GM21528 (cell line): ENCODE measurements at regions not wholly inside any gene's neighbourhood (a gene's known extent, or its start where the extent isn't known, plus 50 kb on each side); places are given as distances from the start of the nearest gene placed in this dataset.
"Not testable (repeated sequence)": the region's sequence is repeated elsewhere in the genome, so short reads cannot be mapped to it uniquely, and the experiment has no call there.

ENCODE experiments used
- ATAC-seq: cut with Tn5 transposase; IDR thresholded peaks from one replicate; pipeline ENCODE4 v1.9.1; 2021; ENCODE audit warnings: mild to moderate bottlenecking, moderate library complexity; ENCODE audit not compliant: unreplicated experiment, low FRiP score

GRCh38 chr12:77236066-77236465 lies 170.7 kb upstream of the E2F7 start:
- no peak for ATAC-seq

DNA sequence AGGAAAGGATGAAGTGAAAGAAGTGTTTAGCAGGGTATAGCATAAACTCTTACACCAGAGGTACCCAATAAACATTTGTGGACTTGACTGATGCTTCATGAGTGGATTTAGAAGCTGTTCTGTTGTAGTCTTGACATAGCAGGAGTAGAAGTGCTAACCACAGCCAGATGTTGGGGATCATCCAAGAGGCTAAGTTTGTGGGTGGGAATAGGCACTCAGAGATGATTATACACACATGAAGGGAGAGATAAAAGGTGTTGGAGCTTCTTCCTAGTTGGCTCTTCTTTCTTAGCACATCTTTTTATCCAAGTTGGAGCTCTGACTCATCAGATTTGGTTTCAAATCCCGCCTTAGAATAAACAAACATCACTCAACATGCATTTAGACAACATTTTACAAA lies 166.7 kb upstream of the E2F7 start:
- no peak for ATAC-seq

DNA sequence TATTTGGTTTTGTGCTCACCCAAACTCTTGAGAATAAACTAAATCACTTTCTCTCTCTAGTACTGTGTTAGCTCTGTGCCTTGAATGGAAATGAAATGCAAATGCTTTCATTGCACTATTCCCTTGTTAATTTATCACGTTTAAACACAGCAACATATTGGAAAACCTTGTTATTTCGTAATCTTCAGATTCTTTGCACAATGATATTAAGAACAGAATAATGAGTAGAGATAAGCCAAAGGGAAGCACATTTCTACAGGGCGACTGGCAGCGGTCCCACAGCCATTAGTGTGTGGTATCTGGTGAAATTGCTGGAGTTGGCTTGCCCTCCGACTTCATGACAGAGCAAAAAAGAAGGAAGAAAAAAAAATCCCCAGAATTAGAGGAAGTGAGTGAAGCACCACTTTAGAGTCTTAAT lies 166.1 kb upstream of the E2F7 start:
- no peak for ATAC-seq

- no peak for ATAC-seq
Measured at GRCh38 chr12:77229640-77230442, 164.5 kb upstream of the E2F7 start.

- no peak for ATAC-seq
Measured at GRCh38 chr12:77228376-77228775, 163.0 kb upstream of the E2F7 start.

DNA sequence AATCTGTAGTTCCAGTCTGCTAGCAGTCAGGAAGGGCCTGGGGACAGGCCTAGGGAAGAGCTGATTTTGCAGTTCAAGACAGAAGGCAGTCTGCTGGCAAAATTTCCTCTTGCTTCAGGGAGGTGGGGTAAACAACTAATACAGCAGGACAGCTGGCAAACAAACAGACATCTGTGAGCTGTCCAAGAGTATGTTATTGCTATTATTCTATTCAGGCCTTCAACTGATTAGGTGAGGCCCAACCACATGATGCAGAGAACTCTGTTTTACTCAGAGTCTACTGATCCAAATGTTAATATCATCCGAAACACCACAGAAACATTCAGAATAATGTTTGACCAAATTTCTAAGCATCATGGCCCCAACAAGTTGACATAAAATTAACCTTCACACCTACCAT lies 161.0 kb upstream of the E2F7 start:
- ATAC-seq, result no peak

GRCh38 chr12:77225373-77225772 lies 160.0 kb upstream of the E2F7 start:
- ATAC-seq, result no peak

- ATAC-seq, result no peak
Measured at GRCh38 chr12:77224346-77224745, 159.0 kb upstream of the E2F7 start.

DNA sequence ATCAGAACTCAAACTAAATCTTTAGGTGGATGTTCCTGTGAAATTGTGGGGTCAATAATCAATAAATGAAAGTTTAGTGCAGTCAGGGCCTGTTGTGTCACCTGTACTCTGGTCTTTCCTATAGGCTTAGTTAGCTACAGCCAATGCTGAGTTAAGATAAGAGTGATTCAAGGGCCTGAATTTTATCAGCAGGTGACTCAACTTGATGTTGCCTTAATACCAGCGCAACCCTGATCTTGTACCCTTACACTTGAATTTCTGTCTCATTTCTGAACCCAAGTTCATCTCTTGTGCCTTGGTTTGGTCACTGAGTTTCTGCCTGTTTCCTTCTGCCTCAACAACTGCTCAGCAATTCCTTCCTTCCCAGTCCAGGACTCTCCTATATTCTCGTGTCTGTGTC lies 157.0 kb upstream of the E2F7 start:
- ATAC-seq, result no peak

- no peak for ATAC-seq
Measured at GRCh38 chr12:77220586-77220985, 155.2 kb upstream of the E2F7 start.

DNA sequence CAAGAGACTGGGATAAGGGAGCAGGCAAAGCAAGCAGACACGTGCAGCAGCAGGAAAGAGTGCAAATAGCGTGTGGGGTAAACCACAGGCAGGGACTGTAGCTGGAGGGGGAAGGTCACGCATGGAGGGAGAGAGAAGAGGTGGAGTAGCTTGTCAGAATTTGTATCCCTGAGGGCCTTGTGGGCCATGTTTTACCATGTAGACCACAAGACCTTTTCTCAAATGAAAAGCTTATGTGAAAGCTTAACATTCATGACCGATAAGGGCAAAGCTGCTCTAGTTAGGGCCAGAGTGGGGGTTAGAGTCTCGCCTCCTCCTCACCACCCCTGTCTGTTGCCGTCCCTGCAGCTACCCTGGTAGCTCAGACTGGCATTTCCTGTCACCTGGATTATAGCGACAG lies 152.9 kb upstream of the E2F7 start:
- ATAC-seq, result no peak

GRCh38 chr12:77216136-77216535 lies 150.8 kb upstream of the E2F7 start:
- ATAC-seq, result not testable (repeated sequence)

GRCh38 chr12:77214136-77214535 lies 148.8 kb upstream of the E2F7 start:
- no peak for ATAC-seq

- no peak for ATAC-seq
Measured at GRCh38 chr12:77213319-77213718, 147.9 kb upstream of the E2F7 start.

GRCh38 chr12:77210724-77211123 lies 145.4 kb upstream of the E2F7 start:
- ATAC-seq, result no peak

- ATAC-seq, result no peak
Measured at GRCh38 chr12:77204083-77204482, 138.7 kb upstream of the E2F7 start.

DNA sequence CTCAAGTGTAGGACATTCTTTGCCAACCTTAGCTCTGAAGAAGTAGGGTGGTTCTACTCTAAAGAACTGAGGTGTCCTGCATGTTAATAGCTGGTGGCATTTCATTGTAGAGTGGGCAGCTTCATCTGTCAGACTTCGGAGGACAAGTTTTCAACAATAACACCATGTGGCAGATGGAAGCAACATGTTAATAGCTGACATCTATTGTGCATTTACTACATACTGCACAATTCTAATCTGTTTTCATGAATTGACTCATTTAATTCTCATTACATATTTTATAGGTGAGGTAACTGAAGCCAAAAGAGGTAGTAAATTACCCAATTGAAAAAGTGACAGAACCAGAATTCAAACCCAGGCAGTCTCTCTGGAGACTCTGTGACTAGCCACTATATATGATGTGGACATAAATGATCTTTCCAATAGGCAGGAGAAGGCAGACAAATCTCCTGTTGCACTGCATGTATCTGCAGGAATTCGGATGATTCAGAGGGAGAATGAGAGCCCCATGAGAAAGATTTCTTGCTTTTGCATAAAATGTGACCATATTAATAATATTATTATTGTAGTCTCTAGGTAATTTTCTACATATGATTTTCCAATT lies 137.2 kb upstream of the E2F7 start:
- no peak for ATAC-seq

DNA sequence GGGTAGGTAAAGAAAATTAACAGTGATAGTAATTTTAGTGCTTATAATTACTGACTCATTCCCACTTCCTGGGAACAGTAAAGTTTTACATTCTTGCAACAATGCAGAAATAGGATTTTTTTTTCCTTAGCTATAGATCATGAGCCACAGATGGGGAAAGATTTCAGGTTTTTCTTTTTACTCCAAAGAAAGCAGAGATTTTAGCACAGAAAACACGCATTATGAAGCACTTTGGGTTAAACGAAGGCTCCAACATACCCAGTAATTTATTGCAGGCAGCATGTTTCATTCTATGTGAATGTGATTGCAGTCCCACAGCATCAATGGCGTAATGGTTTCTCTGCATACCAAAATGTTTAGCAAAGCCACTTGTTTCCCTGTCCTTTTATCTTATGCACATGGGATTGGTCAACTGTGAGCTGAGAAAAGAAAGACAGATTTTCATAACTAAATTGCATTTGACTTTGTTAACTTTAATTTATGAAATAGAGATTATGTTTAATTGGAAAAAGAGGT lies 124.6 kb upstream of the E2F7 start:
- ATAC-seq, result no peak

DNA sequence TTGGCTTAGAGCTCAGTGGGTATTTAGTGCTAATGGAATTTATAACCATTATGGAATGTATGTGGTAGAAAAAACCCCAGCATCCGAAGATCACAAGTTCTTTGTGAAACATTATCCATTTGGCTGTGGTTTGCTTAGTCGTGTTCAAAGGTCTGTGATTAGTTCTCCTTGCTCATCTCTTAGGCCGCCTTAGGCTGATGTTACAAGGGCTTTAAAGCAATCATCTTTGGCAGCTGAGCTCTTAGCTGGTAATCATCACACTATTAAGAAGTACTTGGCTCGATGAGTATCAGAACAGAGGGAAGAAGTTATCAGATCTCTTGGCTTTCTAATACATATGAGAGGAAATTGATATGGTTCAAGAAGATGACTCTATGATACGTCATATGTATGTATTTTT lies 124.1 kb upstream of the E2F7 start:
- no peak for ATAC-seq

DNA sequence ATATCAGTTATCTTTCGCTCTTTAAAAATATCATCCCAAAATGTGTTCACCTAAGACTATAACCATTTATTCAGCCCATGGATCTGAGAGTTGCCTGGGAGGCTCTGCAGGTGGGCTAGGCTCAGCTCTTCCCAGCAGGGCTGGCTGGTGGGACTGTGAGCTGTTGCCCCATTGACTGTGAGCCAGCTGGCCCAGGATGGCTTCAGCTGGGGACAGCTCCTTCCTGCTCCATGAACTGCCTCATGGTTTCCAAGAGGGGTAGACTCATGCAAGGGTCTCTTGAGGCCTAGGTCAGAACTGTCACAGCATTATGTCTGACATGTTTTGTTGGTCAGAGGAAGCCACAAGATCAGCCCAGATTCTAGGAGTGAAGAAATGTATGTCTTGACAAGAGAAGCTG lies 114.1 kb upstream of the E2F7 start:
- ATAC-seq, result no peak

DNA sequence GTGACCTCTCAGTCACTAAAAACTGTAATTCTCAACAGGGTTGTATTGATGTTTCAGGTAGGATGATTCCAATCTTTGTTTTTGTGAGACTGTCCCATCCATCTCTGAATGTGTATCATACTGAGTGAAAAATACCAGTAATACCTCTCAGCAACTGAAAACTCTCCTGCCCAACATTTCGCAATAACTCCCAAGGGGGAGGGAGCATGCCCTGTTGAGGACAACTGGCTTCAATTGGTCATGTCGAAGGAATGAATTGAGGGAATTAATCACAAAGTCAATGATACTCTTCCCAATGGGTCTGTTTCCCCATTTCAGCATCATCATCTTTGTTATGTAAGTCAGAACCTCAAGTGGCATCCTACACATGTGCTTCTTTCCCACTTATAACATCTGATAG lies 102.4 kb upstream of the E2F7 start:
- no peak for ATAC-seq

DNA sequence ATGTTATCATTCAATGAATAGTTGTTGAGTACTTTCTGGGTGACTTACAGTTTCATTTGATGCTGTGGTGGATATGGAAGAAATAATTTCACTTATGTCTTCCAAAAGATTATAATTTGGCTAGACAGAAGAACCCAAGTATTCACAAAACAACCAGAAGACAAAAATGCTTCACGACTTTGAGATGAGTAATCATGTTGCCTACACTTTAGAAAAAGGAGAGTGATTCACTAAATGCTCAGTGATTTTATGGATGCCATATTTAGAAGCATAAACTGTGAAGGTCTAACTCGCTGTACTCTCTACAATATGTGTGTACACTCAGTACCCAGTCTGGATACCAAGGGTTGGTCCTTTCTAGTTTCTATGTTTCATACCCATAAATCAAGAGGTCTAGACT lies 101.3 kb upstream of the E2F7 start:
- no peak for ATAC-seq
